A673 (cell line): ENCODE measurements at regions not wholly inside any gene's neighbourhood (a gene's known extent, or its start where the extent isn't known, plus 50 kb on each side); places are given as distances from the start of the nearest gene placed in this dataset.

Experiments used
- EZH2 ChIP-seq: fragments of 200-600 bp; sonication (generic); IDR thresholded peaks from 2 replicates; pipeline ENCODE4 v1.6.1; 2017; ENCODE audit warnings: borderline replicate concordance, low read depth, mild to moderate bottlenecking, mixed read lengths, antibody characterized with exemption, low read length; ENCODE audit not compliant: poor library complexity, severe bottlenecking
- TF ChIP-seq, protein P1 (sequence below): fragments of 300-800, 200-600 bp; sonication (generic); conservative IDR thresholded peaks from 2 replicates; pipeline ENCODE4 v1.5.1; 2017; ENCODE audit warnings: low read depth, mild to moderate bottlenecking, antibody characterized with exemption, low read length, moderate library complexity, mixed read lengths

DNA sequence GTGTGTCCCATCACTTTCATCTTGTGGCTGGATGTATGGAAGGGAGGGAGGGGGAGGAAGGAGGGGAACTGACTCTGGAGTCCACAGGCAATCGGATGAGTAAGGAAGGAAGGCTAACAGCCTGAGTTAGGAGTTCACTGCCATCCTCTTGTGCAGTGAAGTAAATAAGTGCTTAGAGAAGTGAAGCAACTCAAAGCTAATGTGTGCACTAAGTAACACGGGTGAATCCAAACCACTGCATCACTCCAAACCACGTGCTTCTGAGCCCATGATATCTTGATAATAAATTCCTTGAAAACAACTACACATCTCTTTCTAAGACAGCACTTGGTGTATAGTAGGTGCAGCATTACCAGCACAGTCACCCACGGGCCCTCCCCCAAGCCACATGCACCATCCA lies 69.6 kb upstream of the OLFM1 start:
- TF ChIP-seq, protein P1, sequence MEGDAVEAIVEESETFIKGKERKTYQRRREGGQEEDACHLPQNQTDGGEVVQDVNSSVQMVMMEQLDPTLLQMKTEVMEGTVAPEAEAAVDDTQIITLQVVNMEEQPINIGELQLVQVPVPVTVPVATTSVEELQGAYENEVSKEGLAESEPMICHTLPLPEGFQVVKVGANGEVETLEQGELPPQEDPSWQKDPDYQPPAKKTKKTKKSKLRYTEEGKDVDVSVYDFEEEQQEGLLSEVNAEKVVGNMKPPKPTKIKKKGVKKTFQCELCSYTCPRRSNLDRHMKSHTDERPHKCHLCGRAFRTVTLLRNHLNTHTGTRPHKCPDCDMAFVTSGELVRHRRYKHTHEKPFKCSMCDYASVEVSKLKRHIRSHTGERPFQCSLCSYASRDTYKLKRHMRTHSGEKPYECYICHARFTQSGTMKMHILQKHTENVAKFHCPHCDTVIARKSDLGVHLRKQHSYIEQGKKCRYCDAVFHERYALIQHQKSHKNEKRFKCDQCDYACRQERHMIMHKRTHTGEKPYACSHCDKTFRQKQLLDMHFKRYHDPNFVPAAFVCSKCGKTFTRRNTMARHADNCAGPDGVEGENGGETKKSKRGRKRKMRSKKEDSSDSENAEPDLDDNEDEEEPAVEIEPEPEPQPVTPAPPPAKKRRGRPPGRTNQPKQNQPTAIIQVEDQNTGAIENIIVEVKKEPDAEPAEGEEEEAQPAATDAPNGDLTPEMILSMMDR = no peak
- no peak for TF ChIP-seq EZH2
